ENCODE measurements at regions not wholly inside any gene's neighbourhood (a gene's known extent, or its start where the extent isn't known, plus 50 kb on each side); places are given as distances from the start of the nearest gene placed in this dataset.
"Not testable (repeated sequence)": the region's sequence is repeated elsewhere in the genome, so short reads cannot be mapped to it uniquely, and the experiment has no call there.

GRCh38 chr12:89289720-89290119, 62.6 kb downstream of the DUSP6 start:
- no peak for DNase-seq

DNA sequence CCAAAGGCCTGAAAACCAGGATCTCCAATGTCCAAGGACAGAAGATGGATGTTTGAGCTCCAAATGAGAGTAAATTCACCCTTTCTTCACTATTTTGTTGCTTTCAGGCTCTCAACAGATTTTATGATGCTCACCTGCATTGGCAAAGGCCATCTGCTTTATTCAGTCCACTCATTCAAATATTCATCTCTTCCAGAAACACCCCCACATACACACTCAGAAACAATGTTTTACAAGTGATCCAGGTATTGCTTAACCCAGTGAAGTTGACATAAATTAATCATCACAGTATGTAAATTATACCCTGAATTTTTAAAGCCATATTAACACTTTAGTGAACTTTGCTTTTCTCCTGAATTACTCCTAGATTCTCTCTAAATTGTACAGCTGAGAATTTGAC, 63.3 kb downstream of the DUSP6 start:
- no peak for DNase-seq

GRCh38 chr12:89286501-89286900, 65.8 kb downstream of the DUSP6 start:
- DNase-seq, result no peak

- no peak for DNase-seq
Observed at GRCh38 chr12:89281539-89281867, 70.8 kb downstream of the DUSP6 start.

DNA sequence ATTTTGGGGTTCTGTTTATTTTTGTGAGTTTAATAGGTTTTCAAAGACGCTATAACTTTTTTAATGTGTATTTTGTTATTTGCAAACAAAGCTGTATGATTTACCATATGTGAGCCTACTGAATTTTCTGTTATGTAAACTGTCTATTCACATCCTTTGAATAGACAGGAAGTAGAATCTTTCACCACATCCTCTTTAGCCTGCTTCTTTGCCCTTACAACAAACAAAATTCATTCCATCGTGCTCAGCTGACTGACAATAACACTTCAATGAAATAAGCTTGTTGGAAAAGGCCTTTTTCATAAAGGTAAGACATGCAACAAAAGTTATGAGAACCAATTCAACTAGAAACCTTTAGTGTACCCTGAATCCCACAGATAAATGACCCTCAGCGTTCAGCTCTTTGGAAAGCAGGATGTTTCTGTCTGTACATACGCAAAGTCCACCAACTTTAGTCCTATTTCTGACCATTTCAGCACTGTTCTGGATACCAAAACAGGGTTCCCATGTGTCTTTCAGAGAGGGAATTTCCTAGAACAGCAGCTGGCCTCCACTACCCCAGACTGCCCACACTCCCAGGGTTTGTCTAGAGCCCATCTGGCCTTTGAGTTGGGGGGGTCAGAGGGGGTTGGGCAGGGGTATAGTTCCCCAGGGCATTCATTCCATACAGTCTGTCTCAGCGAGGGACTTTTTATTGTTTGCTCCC, 71.3 kb downstream of the DUSP6 start:
- no peak for DNase-seq

DNA sequence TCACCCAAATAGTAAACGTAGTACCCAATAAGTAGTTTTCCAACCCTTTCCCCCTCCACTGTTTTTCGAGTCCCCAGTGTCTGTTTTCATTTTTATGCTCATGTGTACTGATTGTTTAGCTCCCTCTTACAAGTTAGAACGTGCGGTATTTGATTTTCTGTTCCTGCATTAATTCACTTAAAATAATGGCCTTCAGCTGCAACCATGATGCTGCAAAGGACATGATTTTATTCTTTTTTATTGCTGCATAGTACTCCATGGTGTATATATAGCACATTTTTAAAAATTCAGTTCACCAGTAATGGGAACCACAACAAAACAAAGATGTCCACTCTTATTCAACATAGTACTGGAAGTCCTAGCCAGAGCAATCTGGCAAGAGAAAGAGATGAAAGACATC, 72.8 kb downstream of the DUSP6 start:
- DNase-seq, result no peak

DNA sequence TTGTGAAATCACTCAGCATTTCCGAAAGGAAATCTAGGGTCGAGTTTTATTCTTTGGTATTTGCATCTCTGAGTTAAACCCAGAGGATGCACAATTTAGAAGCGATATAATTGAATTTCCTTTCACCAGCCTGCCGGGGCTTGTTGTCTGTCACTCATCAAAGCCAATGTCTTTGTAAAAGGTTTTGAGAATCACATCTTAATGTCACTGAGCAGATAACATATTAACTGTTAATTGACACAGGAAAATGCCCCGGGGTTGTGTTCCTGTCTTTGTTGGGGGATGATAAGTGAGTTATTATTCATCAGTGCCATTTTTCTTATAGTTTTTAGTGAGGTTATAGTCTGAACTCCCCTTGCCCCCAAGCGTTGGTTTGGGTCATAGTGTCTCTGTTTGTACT, 73.4 kb downstream of the DUSP6 start:
- no peak for DNase-seq

GRCh38 chr12:89278169-89278568, 74.1 kb downstream of the DUSP6 start:
- no peak for DNase-seq

DNA sequence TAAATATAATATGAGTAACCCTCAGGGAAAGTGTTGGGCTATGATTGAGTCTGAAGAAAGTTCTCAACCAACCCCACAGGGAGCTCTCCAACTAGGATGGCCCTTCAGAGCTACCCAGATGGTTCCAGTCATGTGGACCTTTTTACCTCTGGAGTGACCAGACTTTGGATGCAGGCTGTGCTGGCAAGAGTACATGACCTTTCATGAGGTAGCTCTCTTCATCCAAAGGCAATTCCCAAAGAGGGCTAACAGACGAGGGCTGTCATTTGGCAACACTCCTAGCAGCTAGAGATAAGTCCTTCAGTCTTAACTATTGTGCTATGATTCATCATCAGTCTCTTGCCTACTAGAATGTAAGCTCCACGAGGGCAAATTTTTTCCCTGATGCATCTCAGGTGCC, 75.4 kb downstream of the DUSP6 start:
- DNase-seq, result no peak

DNA sequence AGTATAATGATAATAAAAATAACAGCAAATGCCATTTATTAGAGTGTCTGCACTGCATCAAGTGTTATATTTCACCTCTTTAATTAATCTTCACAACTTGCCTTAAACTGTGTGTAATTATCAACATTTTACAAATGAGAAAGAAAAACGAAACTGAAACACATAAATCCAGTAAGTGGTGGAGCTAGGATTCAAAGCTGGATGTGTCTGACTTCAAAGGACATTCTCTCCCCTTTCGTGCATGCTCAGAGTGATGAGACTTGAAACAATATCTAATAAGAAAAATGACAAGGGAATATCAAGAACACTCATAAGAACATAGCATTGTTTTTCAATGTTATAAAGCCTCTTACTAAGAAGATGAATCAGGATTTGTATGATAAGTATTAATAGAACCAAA, 78.8 kb downstream of the DUSP6 start:
- no peak for DNase-seq

DNA sequence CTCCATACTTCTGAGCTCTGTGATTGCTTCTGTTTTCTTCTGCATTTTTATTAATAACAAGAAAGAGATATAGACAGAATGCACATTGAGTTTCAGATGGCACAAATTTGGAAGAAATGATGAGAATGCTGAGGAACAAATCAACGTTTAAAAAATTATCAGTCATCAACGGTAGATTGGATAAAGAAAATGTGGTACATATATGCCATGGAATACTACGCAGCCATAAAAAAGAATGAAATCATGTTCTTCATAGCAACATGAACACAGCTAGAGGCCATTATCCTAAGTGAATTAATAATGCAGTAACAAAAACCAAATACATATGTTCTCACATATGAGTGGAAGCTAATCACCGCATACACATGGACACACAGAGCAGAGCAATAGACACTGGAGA, 81.8 kb downstream of the DUSP6 start:
- no peak for DNase-seq

DNA sequence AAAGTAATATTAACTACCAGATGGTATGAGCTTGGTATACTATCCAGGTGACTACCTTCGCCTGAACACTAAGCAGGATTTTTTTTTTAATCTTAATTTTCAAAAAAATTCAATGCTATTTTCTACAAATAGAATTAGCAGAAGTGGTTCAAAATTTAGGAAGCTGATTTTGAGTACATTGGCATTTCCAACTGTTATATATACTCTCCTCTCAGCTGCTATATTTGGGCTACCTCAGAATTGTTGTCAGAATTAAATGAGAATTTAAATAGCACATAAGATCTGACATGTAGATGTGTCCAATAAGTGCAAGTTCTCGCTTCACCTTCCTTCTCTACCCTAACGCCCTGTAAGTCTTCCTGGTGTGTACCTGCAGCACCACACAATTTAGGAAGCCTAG, 83.1 kb downstream of the DUSP6 start:
- no peak for DNase-seq

DNA sequence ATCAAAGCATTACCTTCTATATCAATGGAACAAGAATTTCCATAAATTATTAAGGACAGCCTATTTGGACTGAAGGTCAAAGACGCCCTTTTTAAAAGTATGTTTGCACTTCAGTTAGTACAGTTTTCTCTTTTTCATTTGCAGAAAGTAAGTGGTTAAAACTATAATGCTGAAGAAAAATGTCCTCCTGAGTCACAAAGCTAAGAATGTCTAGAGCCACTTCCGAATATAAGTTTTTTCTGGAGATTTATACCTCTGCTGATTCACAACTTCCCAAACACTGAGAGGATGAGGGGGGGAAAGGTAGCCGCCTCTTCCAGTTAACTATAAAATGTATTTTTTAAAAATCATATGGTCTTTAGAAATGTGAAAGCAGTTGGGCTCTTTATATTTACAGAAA, 84.9 kb downstream of the DUSP6 start:
- DNase-seq, result no peak

GRCh38 chr12:89266574-89267188, 85.6 kb downstream of the DUSP6 start:
- DNase-seq, result not testable (repeated sequence)

GRCh38 chr12:89264837-89265236, 87.5 kb downstream of the DUSP6 start:
- DNase-seq, result no peak

DNA sequence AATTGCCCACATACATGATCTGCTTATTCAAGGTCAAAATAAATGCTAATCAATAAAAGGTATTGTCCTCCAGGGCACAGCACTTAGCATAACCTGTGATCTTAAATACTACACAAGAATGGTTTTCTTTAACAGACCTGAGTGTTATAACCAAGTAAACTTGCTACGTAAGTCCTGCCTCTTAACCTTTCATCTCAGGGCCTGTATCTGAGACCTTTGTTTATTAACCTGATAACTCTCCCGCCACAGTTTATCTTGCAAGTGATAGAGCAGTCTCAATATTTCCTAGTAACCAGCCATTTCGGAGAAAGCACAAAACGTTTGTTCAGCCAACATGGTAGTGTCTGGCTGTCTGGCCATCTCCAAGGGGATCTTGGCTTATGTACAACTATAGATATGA, 88.4 kb downstream of the DUSP6 start:
- DNase-seq, result no peak

- DNase-seq, result no peak
Observed at GRCh38 chr12:89262855-89263552, 89.3 kb downstream of the DUSP6 start.

DNA sequence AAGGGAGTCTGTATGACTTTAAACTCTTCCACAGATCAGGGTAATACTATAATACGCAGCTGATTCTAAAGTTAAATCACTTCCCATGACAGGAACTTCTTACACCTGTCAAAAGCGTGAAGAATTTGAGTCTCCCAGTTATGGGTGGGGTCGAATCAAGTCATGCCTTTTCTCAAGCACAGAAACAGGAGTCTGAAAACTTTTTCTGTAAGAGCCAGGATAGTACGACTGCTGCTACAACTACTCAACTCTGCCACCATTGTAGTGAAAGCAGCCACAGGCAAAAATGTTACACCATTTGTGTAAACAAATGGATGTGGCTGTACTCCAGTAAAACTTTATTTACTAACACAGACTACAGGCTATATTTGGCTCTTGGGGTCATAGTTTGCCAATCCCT, 90.3 kb downstream of the DUSP6 start:
- no peak for DNase-seq

DNA sequence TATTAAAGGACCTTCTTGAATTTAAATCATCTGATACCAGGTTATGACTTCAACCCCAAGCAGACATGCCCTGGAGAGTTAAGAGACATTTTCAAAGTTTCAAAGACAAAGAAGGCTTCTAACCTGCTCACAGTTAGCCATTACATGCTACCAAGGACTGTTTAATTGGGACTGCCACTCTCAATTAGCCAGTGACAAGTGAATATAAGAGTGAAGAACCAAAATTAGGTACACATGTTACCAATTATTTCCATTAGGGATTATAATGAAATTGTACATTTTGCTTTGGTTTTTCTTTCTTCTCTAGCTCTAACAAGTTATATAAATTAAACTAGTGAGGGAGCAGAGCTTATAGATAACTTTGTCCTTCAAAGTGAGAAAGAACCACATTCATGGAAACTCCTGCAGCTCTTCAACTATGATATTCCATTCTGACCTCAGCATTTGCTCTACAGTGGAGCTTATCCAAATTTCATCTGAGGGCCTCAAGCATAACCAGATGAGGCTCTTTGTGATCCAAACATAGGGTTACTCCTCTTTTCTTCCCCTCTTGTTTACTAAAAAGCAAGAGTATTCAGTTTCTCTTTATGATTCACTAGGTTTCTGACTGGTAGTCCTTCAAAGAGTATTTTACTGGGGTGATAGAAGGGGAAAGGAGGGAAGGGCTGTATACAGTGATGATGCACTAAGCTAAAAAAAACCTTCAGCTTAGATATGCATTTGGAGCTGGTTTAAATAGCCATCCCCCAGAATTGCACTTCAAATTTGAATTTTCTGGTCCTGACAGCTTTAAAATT, 91.3 kb downstream of the DUSP6 start:
- DNase-seq, result no peak

- no peak for DNase-seq
Observed at GRCh38 chr12:89259821-89260220, 92.5 kb downstream of the DUSP6 start.

DNA sequence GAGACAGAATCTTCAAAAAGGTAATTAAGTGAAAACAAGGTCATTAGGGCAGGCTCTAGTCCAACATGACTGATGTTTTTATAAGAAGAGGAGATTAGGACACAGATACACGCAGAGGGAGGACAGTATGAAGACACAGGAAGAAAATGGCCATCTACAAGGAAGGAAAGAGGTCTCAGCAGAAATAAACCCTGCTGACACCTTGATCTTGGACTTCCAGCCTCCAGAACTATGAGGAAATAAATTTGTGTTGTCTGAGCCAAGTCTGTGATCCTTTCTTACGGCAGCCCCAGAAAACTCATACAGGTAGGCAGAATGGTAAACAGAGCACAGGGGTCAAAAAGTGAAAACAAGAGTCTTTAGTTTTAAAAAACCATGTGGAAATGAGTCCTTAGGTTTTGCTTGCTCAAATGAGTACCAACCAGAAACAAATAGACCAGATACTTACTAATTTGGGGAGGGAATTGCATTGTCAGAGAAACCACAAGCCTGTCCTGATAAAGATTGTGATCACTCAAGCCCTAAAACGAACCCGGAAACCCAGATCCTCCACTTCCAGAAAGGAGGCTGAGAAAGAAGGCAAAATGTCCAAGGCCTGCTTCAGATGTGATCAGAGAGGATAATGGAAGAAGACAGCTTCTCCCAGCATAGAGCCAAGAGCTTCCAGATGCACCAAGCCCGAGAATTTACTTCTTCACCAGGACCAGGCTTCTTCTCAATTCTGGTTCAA, 93.9 kb downstream of the DUSP6 start:
- no peak for DNase-seq

GRCh38 chr12:89257340-89257739, 95.0 kb downstream of the DUSP6 start:
- no peak for DNase-seq

DNA sequence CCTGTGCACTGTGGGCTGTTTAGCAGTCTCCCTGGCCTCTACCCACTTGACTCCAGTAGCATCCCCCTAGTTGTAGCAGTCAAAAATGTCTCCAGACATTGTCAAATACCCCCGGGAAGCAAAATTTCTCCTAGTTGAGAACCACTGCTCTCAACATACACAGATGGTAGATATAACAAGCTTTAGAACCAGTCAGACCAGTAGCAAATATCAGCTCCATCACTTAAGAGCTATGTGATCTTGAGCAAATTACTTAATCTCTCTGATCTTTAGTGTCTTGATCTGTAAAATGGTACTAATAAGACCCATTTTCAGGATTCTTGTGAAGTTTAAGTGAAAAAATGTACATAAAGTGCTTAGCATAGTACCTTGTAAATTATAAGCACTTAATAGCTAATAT, 96.2 kb downstream of the DUSP6 start:
- no peak for DNase-seq
